ENCODE measurements at regions not wholly inside any gene's neighbourhood (a gene's known extent, or its start where the extent isn't known, plus 50 kb on each side); places are given as distances from the start of the nearest gene placed in this dataset.

- no peak for DNase-seq (ENCODE audit: low spot score)
Observed at GRCh38 chr15:93428807-93429351, 339.9 kb upstream of the RGMA start.

GRCh38 chr15:93428150-93428549 lies 339.1 kb upstream of the RGMA start:
- no peak for DNase-seq (ENCODE audit: low spot score)

GRCh38 chr15:93424131-93424530 lies 335.1 kb upstream of the RGMA start:
- DNase-seq (ENCODE audit: low spot score): no peak

- no peak for DNase-seq (ENCODE audit: low spot score)
Observed at GRCh38 chr15:93422476-93422875, 333.5 kb upstream of the RGMA start.

GRCh38 chr15:93420477-93420876 lies 331.5 kb upstream of the RGMA start:
- no peak for DNase-seq (ENCODE audit: low spot score)

- DNase-seq (ENCODE audit: low spot score): no peak
Observed at GRCh38 chr15:93420050-93420452, 331.0 kb upstream of the RGMA start.

GRCh38 chr15:93418566-93418965 lies 329.6 kb upstream of the RGMA start:
- no peak for DNase-seq (ENCODE audit: low spot score)

- no peak for DNase-seq (ENCODE audit: low spot score)
Observed at GRCh38 chr15:93417631-93418030, 328.6 kb upstream of the RGMA start.

- DNase-seq (ENCODE audit: low spot score): no peak
Observed at GRCh38 chr15:93417156-93417555, 328.1 kb upstream of the RGMA start.

GRCh38 chr15:93415576-93415975 lies 326.6 kb upstream of the RGMA start:
- DNase-seq (ENCODE audit: low spot score): no peak

- no peak for DNase-seq (ENCODE audit: low spot score)
Observed at GRCh38 chr15:93414576-93415231, 325.7 kb upstream of the RGMA start.

- no peak for DNase-seq (ENCODE audit: low spot score)
Observed at GRCh38 chr15:93413745-93414144, 324.7 kb upstream of the RGMA start.

GRCh38 chr15:93399121-93399520 lies 310.1 kb upstream of the RGMA start:
- no peak for DNase-seq (ENCODE audit: low spot score)

GRCh38 chr15:93389211-93389610 lies 300.2 kb upstream of the RGMA start:
- DNase-seq (ENCODE audit: low spot score): no peak

GRCh38 chr15:93384886-93385285 lies 295.9 kb upstream of the RGMA start:
- DNase-seq (ENCODE audit: low spot score): no peak

GRCh38 chr15:93382200-93382820 lies 293.3 kb upstream of the RGMA start:
- no peak for DNase-seq (ENCODE audit: low spot score)

GRCh38 chr15:93378558-93378957 lies 289.5 kb upstream of the RGMA start:
- DNase-seq (ENCODE audit: low spot score): no peak

GRCh38 chr15:93372865-93373223 lies 283.8 kb upstream of the RGMA start:
- no peak for DNase-seq (ENCODE audit: low spot score)

- no peak for DNase-seq (ENCODE audit: low spot score)
Observed at GRCh38 chr15:93372208-93372864, 283.3 kb upstream of the RGMA start.

GRCh38 chr15:93366387-93367100 lies 277.5 kb upstream of the RGMA start:
- no peak for DNase-seq (ENCODE audit: low spot score)

- no peak for DNase-seq (ENCODE audit: low spot score)
Observed at GRCh38 chr15:93362821-93363220, 273.8 kb upstream of the RGMA start.

GRCh38 chr15:93362203-93362602 lies 273.2 kb upstream of the RGMA start:
- DNase-seq (ENCODE audit: low spot score): no peak

- DNase-seq (ENCODE audit: low spot score): no peak
Observed at GRCh38 chr15:93361703-93362102, 272.7 kb upstream of the RGMA start.
